Adrenal gland (tissue), 5 donors: ENCODE measurements at regions not wholly inside any gene's neighbourhood (a gene's known extent, or its start where the extent isn't known, plus 50 kb on each side); places are given as distances from the start of the nearest gene placed in this dataset.

Experiments
- POLR2A ChIP-seq, 2 donors: fragments of 450-650 bp; IDR thresholded peaks; one replicate each; pipeline ENCODE4 v1.6.1; 2017; ENCODE audit warnings: antibody characterized with exemption in 2 of 2, mild to moderate bottlenecking in 2 of 2, moderate library complexity in 1 of 2
- TF ChIP-seq, protein P1 (sequence below), 6 experiments: fragments of 450-650 bp in 4 of 6; fragments of 200-600 bp in 2 of 6; sonication (generic) in 1 of 6; IDR thresholded peaks; 1 replicate in 5 of 6; 2 replicates in 1 of 6; pipeline versions ENCODE4 v1.5.1 to v1.8.0; 2016 to 2021; ENCODE audit warnings: antibody characterized with exemption in 6 of 6, mild to moderate bottlenecking in 2 of 6, moderate library complexity in 1 of 6
- donor health status: DM: no; HTN: no; CAD: no.

DNA sequence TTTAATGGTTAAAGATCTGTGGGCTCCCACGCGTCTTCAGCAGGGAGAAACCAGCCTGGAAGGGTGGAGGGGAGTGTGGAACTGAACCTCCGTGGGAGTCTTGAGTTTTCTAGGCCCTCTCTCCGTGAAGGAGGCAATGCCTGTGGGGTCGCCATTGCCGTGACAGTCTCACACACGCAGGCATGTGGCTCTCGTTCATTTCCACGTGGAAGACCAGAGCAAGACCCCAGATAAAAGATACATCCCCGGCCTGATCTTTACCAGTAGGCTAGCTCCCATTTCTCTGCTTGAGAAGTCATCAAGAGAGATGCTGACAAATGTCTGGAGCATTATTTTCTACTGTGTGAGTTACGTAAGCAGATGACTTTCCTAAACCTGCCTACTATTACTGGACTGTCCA is 491.7 kb upstream of the LMO3 start:
- TF ChIP-seq, protein P1, sequence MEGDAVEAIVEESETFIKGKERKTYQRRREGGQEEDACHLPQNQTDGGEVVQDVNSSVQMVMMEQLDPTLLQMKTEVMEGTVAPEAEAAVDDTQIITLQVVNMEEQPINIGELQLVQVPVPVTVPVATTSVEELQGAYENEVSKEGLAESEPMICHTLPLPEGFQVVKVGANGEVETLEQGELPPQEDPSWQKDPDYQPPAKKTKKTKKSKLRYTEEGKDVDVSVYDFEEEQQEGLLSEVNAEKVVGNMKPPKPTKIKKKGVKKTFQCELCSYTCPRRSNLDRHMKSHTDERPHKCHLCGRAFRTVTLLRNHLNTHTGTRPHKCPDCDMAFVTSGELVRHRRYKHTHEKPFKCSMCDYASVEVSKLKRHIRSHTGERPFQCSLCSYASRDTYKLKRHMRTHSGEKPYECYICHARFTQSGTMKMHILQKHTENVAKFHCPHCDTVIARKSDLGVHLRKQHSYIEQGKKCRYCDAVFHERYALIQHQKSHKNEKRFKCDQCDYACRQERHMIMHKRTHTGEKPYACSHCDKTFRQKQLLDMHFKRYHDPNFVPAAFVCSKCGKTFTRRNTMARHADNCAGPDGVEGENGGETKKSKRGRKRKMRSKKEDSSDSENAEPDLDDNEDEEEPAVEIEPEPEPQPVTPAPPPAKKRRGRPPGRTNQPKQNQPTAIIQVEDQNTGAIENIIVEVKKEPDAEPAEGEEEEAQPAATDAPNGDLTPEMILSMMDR (IDR thresholded peaks at IDR 0.05), result no peak
- no peak for TF ChIP-seq POLR2A (IDR thresholded peaks at IDR 0.05)
